ENCODE measurements at regions not wholly inside any gene's neighbourhood (a gene's known extent, or its start where the extent isn't known, plus 50 kb on each side); places are given as distances from the start of the nearest gene placed in this dataset.
"Not testable (repeated sequence)": the region's sequence is repeated elsewhere in the genome, so short reads cannot be mapped to it uniquely, and the experiment has no call there.

- Histone ChIP-seq H3K9me3 (no peaks in the 10 kb centered on the region), H3K27me3 (replicated peaks; ENCODE audit: control insufficient read depth, insufficient read depth, low read length) (no peaks in the 10 kb centered on the region), H3K4me1 (no peaks in the 10 kb centered on the region), H3K36me3 (ENCODE audit: control insufficient read depth, insufficient read depth, low read length) (no peaks in the 10 kb centered on the region), H3K4me3 (ENCODE audit: low read depth, low read length) (no peak overlapping the region)
- no peak for DNase-seq
- POLR2A ChIA-PET: no interaction called here
- TF ChIP-seq CTCF (IDR thresholded peaks at IDR 0.05; ENCODE audit: insufficient read depth in 1 of 2, low read depth in 1 of 2, low read length in 1 of 2, severe bottlenecking in 1 of 2, unreplicated experiment in 1 of 2): no peak
- Mint-ChIP-seq H3K4me1 (ENCODE audit: low read depth, unreplicated experiment) (no peaks in the 10 kb centered on the region), H3K27me3 (ENCODE audit: insufficient read depth, unreplicated experiment) (no peaks in the 10 kb centered on the region), H3K9me3 (ENCODE audit: unreplicated experiment) (no peaks in the 10 kb centered on the region), H3K36me3 (ENCODE audit: insufficient read depth, unreplicated experiment) (peaks cover 19% of the 10 kb centered on the region), H3K4me3 (ENCODE audit: unreplicated experiment) (no peak overlapping the region), H3K27ac (ENCODE audit: unreplicated experiment) (no peak overlapping the region)
- no TSS peak for BruUV-seq (replicated peaks)
- intact Hi-C loops (cut with micrococcal nuclease; ENCODE audit: unreplicated experiment): no loop called here
- CTCF ChIA-PET: interaction anchor here (0.5 kb wide), 1 partner anchor 366 kb away, joined by 3 read pairs; no protein-coding TSS in a partner anchor
Observed at GRCh38 chr6:144633886-144634285, 348.8 kb downstream of the UTRN start.

GRCh38 chr6:144634371-144634770 is 349.2 kb downstream of the UTRN start:
- ChIA-PET POLR2A (no interaction called here), CTCF (interaction anchor here (0.5 kb wide), 1 partner anchor 365 kb away, joined by 3 read pairs; no protein-coding TSS in a partner anchor)
- Mint-ChIP-seq H3K27me3 (ENCODE audit: insufficient read depth, unreplicated experiment) (no peaks in the 10 kb centered on the region), H3K4me1 (ENCODE audit: low read depth, unreplicated experiment) (peaks cover 2% of the 10 kb centered on the region), H3K36me3 (ENCODE audit: insufficient read depth, unreplicated experiment) (peaks cover 18% of the 10 kb centered on the region), H3K27ac (ENCODE audit: unreplicated experiment) (no peak overlapping the region), H3K9me3 (ENCODE audit: unreplicated experiment) (no peaks in the 10 kb centered on the region), H3K4me3 (ENCODE audit: unreplicated experiment) (no peak overlapping the region)
- H3K36me3 ChIP-seq (ENCODE audit: control insufficient read depth, insufficient read depth, low read length): no peaks in the 10 kb centered on the region
- TF ChIP-seq CTCF (IDR thresholded peaks at IDR 0.05; ENCODE audit: insufficient read depth in 1 of 2, low read depth in 1 of 2, low read length in 1 of 2, severe bottlenecking in 1 of 2, unreplicated experiment in 1 of 2): no peak
- no TSS peak for BruUV-seq (replicated peaks)
- no peaks in the 10 kb centered on the region for H3K9me3 ChIP-seq
- H3K4me1 ChIP-seq: no peaks in the 10 kb centered on the region
- H3K4me3 ChIP-seq (ENCODE audit: low read depth, low read length): no peak overlapping the region
- DNase-seq: no peak
- no peaks in the 10 kb centered on the region for H3K27me3 ChIP-seq (replicated peaks; ENCODE audit: control insufficient read depth, insufficient read depth, low read length)
- intact Hi-C loops (cut with micrococcal nuclease; ENCODE audit: unreplicated experiment): no loop called here

GRCh38 chr6:144635051-144635450 is 349.9 kb downstream of the UTRN start:
- Mint-ChIP-seq H3K27me3 (ENCODE audit: insufficient read depth, unreplicated experiment) (no peaks in the 10 kb centered on the region), H3K36me3 (ENCODE audit: insufficient read depth, unreplicated experiment) (peaks cover 14% of the 10 kb centered on the region), H3K4me1 (ENCODE audit: low read depth, unreplicated experiment) (peaks cover 9% of the 10 kb centered on the region), H3K27ac (ENCODE audit: unreplicated experiment) (no peak overlapping the region), H3K9me3 (ENCODE audit: unreplicated experiment) (no peaks in the 10 kb centered on the region), H3K4me3 (ENCODE audit: unreplicated experiment) (no peak overlapping the region)
- no peak for TF ChIP-seq CTCF (IDR thresholded peaks at IDR 0.05; ENCODE audit: insufficient read depth in 1 of 2, low read depth in 1 of 2, low read length in 1 of 2, severe bottlenecking in 1 of 2, unreplicated experiment in 1 of 2)
- Histone ChIP-seq H3K36me3 (ENCODE audit: control insufficient read depth, insufficient read depth, low read length) (no peaks in the 10 kb centered on the region), H3K4me1 (no peaks in the 10 kb centered on the region), H3K27me3 (replicated peaks; ENCODE audit: control insufficient read depth, insufficient read depth, low read length) (no peaks in the 10 kb centered on the region), H3K4me3 (ENCODE audit: low read depth, low read length) (no peak overlapping the region), H3K9me3 (no peaks in the 10 kb centered on the region)
- no peak for DNase-seq
- CTCF ChIA-PET: no interaction called here
- BruUV-seq (replicated peaks): no TSS peak
- POLR2A ChIA-PET: no interaction called here
- intact Hi-C loops (cut with micrococcal nuclease; ENCODE audit: unreplicated experiment): no loop called here

GRCh38 chr6:144636025-144636424 is 350.9 kb downstream of the UTRN start:
- POLR2A ChIA-PET; H3K4me3 Mint-ChIP-seq (ENCODE audit: unreplicated experiment); H3K9me3 ChIP-seq; H3K9me3 Mint-ChIP-seq (ENCODE audit: unreplicated experiment); H3K4me1 ChIP-seq; H3K4me1 Mint-ChIP-seq (ENCODE audit: low read depth, unreplicated experiment); H3K27me3 Mint-ChIP-seq (ENCODE audit: insufficient read depth, unreplicated experiment); H3K4me3 ChIP-seq (ENCODE audit: low read depth, low read length); DNase-seq; H3K27ac Mint-ChIP-seq (ENCODE audit: unreplicated experiment); BruUV-seq (replicated peaks); H3K36me3 ChIP-seq (ENCODE audit: control insufficient read depth, insufficient read depth, low read length); CTCF ChIA-PET; H3K27me3 ChIP-seq (replicated peaks; ENCODE audit: control insufficient read depth, insufficient read depth, low read length); intact Hi-C loops (cut with micrococcal nuclease; ENCODE audit: unreplicated experiment): not testable (repeated sequence)
- peaks cover 11% of the 10 kb centered on the region for H3K36me3 Mint-ChIP-seq (ENCODE audit: insufficient read depth, unreplicated experiment)
